Activated naive CD4-positive, alpha-beta T cell treated with anti-CD3 and anti-CD28 coated beads, Interleukin-2, amount 50 U/mL, for 16 hours (primary cell): ENCODE measurements at regions not wholly inside any gene's neighbourhood (a gene's known extent, or its start where the extent isn't known, plus 50 kb on each side); places are given as distances from the start of the nearest gene placed in this dataset.
"Not testable (repeated sequence)": the region's sequence is repeated elsewhere in the genome, so short reads cannot be mapped to it uniquely, and the experiment has no call there.

ENCODE experiments used
- DNase-seq: peaks from one replicate; pipeline ENCODE4 v3.0.0-alpha.2; 2020

DNA sequence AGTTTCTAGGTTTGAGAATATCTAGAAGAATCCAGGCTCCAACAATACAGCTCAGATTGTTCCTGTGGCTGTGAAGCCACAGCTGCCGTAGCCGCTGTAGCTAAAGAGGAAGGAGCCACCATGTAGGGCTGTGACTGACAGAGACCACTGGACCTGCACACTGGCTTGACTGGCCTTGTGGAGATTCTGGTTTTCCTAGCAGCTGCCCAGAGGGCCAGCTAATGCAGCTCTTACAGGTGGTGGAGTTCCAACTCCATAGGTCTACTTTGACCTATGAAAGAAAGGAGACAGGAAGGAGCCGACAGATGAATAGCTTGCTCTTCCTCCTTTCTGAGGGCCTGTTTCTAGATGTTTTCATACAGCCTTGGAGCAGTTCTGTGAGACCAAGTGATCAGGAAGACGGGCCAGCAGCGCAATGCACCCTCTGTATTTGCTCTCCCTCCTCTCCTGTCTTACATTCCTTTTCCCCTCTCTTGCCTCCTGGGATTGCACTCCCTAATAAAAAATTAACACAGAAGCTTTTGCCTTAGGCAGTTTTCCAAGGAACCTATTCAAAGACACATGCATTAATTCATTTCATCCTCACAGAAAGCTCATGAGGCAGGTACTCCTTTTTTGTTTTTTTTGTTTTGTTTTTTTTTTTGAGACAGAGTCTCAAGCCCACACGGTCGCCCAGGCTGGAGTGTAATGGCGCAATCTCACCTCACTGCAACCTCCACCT lies 51.8 kb upstream of the MYB start:
- no peak for DNase-seq

DNA sequence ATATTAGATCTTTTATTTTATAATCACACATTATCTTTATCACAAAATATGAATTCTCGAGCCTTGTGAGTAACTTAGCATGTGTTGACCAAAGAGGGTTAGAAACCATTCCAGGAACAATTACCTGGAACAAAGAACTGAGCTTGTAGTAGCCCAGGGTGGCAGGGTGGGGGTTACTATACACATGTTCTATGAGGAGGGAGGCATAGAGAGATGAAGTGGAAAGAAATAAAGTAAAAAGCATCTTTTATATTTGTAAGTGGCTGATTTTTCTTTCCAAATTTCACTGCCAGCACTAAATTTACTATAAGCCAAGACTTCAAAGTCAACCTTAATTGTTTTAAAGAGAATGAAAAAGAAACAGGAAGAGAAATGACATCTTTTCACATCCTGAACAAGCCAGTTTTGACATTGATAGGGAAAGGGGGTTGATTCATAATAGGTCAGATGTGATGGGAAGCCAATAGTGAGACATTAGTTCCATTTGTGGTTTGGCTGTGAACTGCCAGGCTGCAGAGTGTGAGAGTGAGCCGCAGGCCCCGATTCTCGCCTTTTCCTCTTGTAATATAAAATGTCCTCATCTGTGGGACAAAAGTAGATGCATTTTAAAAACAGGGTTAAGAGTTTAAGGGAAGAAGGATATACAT lies 52.7 kb upstream of the MYB start:
- peak; percentile 53 for DNase-seq

DNA sequence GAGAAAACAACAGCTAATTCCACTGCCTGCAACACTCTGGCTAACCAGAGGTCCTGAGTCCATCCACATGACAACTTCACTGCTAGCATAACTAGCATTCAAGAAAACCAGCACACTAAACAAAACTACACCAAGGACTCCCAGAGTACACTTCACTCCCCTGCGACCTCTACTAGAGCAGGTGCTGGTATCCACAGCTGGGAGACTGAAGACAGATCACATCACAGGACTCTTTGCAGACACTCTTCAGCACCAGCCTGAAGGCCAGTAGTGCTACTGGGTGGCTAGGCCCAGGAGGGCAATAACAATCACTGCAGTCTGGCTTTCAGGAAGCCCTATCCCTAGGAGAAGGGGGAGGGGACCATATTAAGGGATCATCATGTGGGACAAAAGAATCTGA lies 54.4 kb upstream of the MYB start:
- DNase-seq: no peak

DNA sequence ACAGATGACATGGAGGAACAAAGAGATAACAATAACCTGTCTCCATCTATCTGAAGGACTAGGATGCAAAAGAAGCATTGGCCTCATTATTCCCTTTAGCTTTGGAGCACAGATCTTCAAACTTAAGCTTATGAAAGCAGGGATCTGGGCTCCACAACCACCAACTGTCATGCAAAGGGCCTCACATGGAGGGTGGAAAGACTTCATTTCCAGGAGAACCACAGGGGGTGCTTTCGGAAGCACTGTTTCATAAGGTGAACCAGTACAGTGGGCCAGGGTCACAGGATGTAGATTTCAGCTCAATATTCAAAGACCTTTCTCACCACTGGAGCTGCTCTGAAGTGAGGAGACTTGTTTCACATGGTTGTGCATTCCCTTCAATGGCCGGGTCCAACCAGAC lies 55.1 kb upstream of the MYB start:
- no peak for DNase-seq

GRCh38 chr6:135121434-135121833 lies 59.7 kb upstream of the MYB start:
- DNase-seq: no peak

GRCh38 chr6:135118134-135118730 lies 62.9 kb upstream of the MYB start:
- no peak for DNase-seq

GRCh38 chr6:135117413-135117968 lies 62.9 kb upstream of the HBS1L start:
- peak; percentile 23 for DNase-seq

DNA sequence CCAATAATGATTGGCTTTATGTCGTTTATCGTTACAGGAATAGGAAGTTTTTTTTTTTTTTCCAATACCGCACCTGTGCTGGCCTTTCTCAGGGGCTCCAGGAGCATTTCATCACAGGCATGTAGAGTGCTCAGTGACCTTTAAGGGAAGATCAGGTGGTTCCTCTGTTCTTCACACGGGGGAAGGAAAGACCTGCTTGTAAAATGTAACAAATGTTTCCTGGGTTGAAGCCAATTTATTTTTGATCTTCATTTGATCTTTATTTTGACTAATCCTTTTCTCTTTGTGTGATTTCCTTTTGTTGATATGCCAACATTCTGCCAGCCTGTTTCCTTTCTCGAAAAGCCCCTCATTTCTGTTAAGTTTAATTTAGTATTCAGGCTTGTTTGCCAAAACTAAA lies 61.9 kb upstream of the HBS1L start:
- DNase-seq: no peak

DNA sequence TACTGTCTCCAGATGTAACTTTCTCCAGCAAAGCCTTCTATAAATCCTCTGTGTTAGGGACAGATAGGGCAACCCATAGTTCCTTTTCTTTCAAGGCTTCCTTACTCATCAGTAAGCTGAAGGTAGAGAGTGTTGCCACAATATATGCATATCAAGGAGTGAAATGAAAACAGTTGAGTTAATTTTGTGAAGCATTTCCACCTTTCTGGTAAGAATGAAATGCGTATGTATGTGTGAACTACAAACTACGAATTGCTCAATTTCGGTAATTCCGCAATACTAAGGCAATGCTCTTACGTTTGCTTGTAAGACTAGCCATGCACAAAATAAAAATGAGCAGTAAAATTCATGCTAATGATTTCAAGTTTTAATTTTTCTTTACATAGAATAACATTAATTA lies 61.2 kb upstream of the HBS1L start:
- DNase-seq: no peak

DNA sequence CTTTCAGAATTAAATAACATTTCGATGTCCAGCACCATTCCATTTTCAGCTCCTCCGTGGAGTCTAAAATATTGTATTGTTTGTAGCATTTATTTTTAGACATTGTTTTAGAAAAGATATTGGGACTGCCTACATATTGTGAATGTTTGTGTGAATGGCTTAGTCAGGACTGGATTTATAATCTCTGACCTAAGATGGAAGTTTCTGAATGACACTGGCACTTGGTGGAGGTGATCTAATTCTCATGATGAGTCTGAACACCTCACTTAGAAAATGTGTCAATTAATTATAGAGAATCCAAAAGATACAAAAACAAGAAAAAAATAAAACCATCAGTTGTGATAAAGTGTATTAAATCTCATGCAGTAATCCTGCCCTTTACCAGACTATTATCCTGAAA lies 60.8 kb upstream of the HBS1L start:
- DNase-seq: no peak

GRCh38 chr6:135114355-135115145 lies 59.9 kb upstream of the HBS1L start:
- peak; percentile 49 for DNase-seq

GRCh38 chr6:135113860-135114259 lies 59.2 kb upstream of the HBS1L start:
- no peak for DNase-seq

DNA sequence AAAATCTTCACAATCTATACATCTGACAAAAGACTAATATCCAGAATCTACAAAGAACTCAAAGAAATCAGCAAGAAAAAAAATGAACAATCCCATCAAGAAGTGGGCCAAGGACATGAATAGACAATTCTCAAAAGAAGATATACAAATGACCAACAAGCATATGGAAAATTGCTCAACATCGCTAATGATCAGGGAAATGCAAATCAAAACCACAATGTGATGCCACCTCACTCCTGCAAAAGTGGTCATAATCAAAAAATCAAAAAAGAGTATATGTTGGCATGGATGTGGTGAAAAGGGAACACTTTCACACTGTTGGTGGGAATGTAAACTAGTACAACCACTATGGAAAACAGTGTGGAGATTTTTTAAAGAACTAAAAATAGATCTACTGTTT lies 58.3 kb upstream of the HBS1L start:
- DNase-seq: not testable (repeated sequence)

- not testable (repeated sequence) for DNase-seq
These were observed 55.7 kb upstream of the HBS1L start for GRCh38 chr6:135110261-135110781.

DNA sequence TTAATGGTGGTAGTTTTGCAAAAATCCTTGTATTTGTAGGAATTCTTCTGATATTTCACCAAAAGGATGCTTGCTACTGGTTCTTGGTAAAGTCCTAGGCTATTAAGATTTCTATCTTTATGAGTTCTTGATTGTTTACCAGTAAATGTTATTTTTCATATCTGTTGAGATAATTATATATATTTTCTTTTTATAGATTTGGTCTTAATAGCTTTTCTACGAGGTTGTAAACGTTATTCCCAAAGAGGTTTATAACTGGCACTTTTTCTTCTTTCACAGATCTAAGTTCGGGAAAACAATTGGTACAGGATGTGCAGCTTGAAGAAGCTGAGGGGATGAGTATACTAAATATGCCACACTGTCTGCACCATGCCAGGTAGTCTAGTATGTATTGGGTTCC lies 55.1 kb upstream of the HBS1L start:
- DNase-seq: no peak

GRCh38 chr6:135108692-135109091 lies 54.1 kb upstream of the HBS1L start:
- DNase-seq: no peak

DNA sequence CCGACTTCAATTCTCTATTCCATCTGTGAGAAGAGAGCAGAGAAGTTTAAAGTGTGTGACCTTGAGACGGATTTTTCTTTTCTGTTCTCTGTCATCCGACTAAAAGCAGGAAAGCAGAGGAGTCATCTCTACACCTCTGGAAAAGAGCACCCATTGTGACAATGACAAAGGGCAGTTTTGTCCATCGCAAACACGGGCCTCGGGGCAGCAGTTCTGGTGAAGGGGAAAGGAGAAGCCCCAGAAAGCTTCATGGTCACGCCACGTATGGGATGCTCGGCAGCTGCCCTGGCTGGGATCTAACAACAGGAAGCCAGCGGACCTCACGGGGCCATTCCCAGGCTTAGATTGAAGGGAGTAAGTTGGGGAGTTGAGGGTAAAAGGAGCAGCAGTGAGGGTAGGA lies 52.0 kb upstream of the HBS1L start:
- no peak for DNase-seq

DNA sequence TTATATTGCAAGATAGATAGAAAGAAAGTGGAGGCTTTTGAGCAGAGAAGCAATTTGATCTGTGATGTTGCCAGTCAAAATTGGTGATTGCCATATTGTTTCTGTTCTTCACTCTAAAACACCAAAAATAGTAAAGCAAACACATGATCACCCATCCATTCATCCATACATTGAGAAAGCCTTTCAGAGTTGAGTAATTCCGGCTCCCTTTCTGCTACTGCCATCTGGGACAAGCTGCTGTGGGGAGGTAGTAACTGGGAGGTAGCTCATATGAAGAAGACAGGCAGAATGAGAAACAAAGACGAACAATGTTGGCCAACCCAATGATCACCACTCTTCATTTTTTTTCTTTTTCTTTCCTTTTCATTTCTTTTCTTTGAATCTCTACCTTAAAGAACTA lies 51.1 kb upstream of the HBS1L start:
- DNase-seq: no peak

- no peak for DNase-seq
These were observed 50.7 kb upstream of the HBS1L start for GRCh38 chr6:135105299-135105698.
